DND-41 (cell line): ENCODE measurements at regions not wholly inside any gene's neighbourhood (a gene's known extent, or its start where the extent isn't known, plus 50 kb on each side); places are given as distances from the start of the nearest gene placed in this dataset.

Source experiments
- EZH2 ChIP-seq: IDR thresholded peaks from 3 replicates; pipeline ENCODE4 v1.6.1; 2012; ENCODE audit warnings: borderline replicate concordance, low read depth, mild to moderate bottlenecking, moderate library complexity, low read length, inconsistent platforms; ENCODE audit not compliant: severe bottlenecking
- TF ChIP-seq, protein P1 (sequence below): IDR thresholded peaks from 2 replicates; pipeline ENCODE4 v1.5.1; 2012; ENCODE audit warnings: borderline replicate concordance, low read length, moderate library complexity, mild to moderate bottlenecking; ENCODE audit not compliant: poor library complexity, severe bottlenecking; ENCODE audit errors: extremely low read depth

DNA sequence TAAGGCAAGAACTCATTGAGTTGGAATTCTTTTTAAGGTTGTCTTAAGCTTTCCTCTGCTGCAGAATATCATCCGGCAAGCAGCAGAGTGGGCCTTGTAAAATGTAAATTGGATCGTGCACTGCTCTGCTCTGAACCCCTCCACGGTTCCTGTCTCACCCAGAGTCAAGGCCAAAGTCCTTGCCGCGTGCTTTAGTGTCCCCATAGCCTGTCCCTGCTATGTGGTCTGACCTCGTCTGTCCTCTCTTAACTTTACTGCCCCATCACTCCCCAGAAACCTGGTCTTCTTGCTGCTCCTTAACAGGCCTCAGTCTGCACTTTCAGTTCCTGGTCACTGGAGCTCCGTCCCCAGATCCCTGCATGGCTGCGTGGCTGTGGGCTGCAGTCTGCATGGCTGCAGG, 121.6 kb upstream of the SDK1 start:
- TF ChIP-seq, protein P1, sequence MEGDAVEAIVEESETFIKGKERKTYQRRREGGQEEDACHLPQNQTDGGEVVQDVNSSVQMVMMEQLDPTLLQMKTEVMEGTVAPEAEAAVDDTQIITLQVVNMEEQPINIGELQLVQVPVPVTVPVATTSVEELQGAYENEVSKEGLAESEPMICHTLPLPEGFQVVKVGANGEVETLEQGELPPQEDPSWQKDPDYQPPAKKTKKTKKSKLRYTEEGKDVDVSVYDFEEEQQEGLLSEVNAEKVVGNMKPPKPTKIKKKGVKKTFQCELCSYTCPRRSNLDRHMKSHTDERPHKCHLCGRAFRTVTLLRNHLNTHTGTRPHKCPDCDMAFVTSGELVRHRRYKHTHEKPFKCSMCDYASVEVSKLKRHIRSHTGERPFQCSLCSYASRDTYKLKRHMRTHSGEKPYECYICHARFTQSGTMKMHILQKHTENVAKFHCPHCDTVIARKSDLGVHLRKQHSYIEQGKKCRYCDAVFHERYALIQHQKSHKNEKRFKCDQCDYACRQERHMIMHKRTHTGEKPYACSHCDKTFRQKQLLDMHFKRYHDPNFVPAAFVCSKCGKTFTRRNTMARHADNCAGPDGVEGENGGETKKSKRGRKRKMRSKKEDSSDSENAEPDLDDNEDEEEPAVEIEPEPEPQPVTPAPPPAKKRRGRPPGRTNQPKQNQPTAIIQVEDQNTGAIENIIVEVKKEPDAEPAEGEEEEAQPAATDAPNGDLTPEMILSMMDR, result no peak
- TF ChIP-seq EZH2, result no peak
